ENCODE measurements at regions not wholly inside any gene's neighbourhood (a gene's known extent, or its start where the extent isn't known, plus 50 kb on each side); places are given as distances from the start of the nearest gene placed in this dataset.

- TF ChIP-seq YY1 (IDR thresholded peaks at IDR 0.05; ENCODE audit: low read depth) = no peak
- no peak for TF ChIP-seq RAD21 (IDR thresholded peaks at IDR 0.05; ENCODE audit: low read depth)
- no peak for TF ChIP-seq ZBTB7A (IDR thresholded peaks at IDR 0.05; ENCODE audit: low read depth)
- TF ChIP-seq, protein P1, sequence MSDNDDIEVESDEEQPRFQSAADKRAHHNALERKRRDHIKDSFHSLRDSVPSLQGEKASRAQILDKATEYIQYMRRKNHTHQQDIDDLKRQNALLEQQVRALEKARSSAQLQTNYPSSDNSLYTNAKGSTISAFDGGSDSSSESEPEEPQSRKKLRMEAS (IDR thresholded peaks at IDR 0.05) = no peak
- no peak for TF ChIP-seq CREB1 (IDR thresholded peaks at IDR 0.05; ENCODE audit: low read depth)
- no peak for TF ChIP-seq TCF12 (IDR thresholded peaks at IDR 0.05; ENCODE audit: low read depth)
- no peak for TF ChIP-seq CEBPB (IDR thresholded peaks at IDR 0.05)
- no peak for TF ChIP-seq EP300 (IDR thresholded peaks at IDR 0.05; ENCODE audit: borderline replicate concordance)
- no peak for TF ChIP-seq TAF1 (IDR thresholded peaks at IDR 0.05; ENCODE audit: low read depth)
- TF ChIP-seq FOXM1 (IDR thresholded peaks at IDR 0.05; ENCODE audit: borderline replicate concordance, low read depth) = no peak
- no peak for TF ChIP-seq EGR1 (IDR thresholded peaks at IDR 0.05)
- TF ChIP-seq REST (IDR thresholded peaks at IDR 0.05; ENCODE audit: low read depth) = no peak
- TF ChIP-seq TEAD4 (IDR thresholded peaks at IDR 0.05) = no peak
- TF ChIP-seq NFIC (IDR thresholded peaks at IDR 0.05) = no peak
- TF ChIP-seq USF1 (IDR thresholded peaks at IDR 0.05) = no peak
These were observed 493.1 kb downstream of the XPNPEP1 start for GRCh38 chr10:109430043-109430760.

GRCh38 chr10:109428775-109429491, 494.4 kb downstream of the XPNPEP1 start:
- no peak for TF ChIP-seq TEAD4 (IDR thresholded peaks at IDR 0.05)
- TF ChIP-seq CREB1 (IDR thresholded peaks at IDR 0.05; ENCODE audit: low read depth) = no peak
- no peak for TF ChIP-seq EP300 (IDR thresholded peaks at IDR 0.05; ENCODE audit: borderline replicate concordance)
- TF ChIP-seq YY1 (IDR thresholded peaks at IDR 0.05; ENCODE audit: low read depth) = no peak
- TF ChIP-seq REST (IDR thresholded peaks at IDR 0.05; ENCODE audit: low read depth) = no peak
- TF ChIP-seq ZBTB7A (IDR thresholded peaks at IDR 0.05; ENCODE audit: low read depth) = no peak
- no peak for TF ChIP-seq CEBPB (IDR thresholded peaks at IDR 0.05)
- TF ChIP-seq FOXM1 (IDR thresholded peaks at IDR 0.05; ENCODE audit: borderline replicate concordance, low read depth) = no peak
- TF ChIP-seq, protein P1 (IDR thresholded peaks at IDR 0.05) = no peak
- no peak for TF ChIP-seq USF1 (IDR thresholded peaks at IDR 0.05)
- no peak for TF ChIP-seq RAD21 (IDR thresholded peaks at IDR 0.05; ENCODE audit: low read depth)
- TF ChIP-seq TAF1 (IDR thresholded peaks at IDR 0.05; ENCODE audit: low read depth) = no peak
- TF ChIP-seq EGR1 (IDR thresholded peaks at IDR 0.05) = no peak
- no peak for TF ChIP-seq TCF12 (IDR thresholded peaks at IDR 0.05; ENCODE audit: low read depth)

- no peak for TF ChIP-seq USF1 (IDR thresholded peaks at IDR 0.05)
- no peak for TF ChIP-seq ZBTB7A (IDR thresholded peaks at IDR 0.05; ENCODE audit: low read depth)
- no peak for TF ChIP-seq YY1 (IDR thresholded peaks at IDR 0.05; ENCODE audit: low read depth)
- TF ChIP-seq EGR1 (IDR thresholded peaks at IDR 0.05) = no peak
- TF ChIP-seq FOXM1 (IDR thresholded peaks at IDR 0.05; ENCODE audit: borderline replicate concordance, low read depth) = no peak
- TF ChIP-seq TCF12 (IDR thresholded peaks at IDR 0.05; ENCODE audit: low read depth) = no peak
- TF ChIP-seq, protein P1 (IDR thresholded peaks at IDR 0.05) = no peak
- TF ChIP-seq RAD21 (IDR thresholded peaks at IDR 0.05; ENCODE audit: low read depth) = no peak
- TF ChIP-seq NFIC (IDR thresholded peaks at IDR 0.05) = no peak
- TF ChIP-seq TAF1 (IDR thresholded peaks at IDR 0.05; ENCODE audit: low read depth) = no peak
- TF ChIP-seq TEAD4 (IDR thresholded peaks at IDR 0.05) = no peak
- TF ChIP-seq CEBPB (IDR thresholded peaks at IDR 0.05) = no peak
- no peak for TF ChIP-seq EP300 (IDR thresholded peaks at IDR 0.05; ENCODE audit: borderline replicate concordance)
- TF ChIP-seq REST (IDR thresholded peaks at IDR 0.05; ENCODE audit: low read depth) = no peak
- TF ChIP-seq CREB1 (IDR thresholded peaks at IDR 0.05; ENCODE audit: low read depth) = no peak
These were observed 495.9 kb downstream of the XPNPEP1 start for GRCh38 chr10:109427411-109427810.

Data from Ishikawa (cell line).